ENCODE measurements at regions not wholly inside any gene's neighbourhood (a gene's known extent, or its start where the extent isn't known, plus 50 kb on each side); places are given as distances from the start of the nearest gene placed in this dataset.

DNA sequence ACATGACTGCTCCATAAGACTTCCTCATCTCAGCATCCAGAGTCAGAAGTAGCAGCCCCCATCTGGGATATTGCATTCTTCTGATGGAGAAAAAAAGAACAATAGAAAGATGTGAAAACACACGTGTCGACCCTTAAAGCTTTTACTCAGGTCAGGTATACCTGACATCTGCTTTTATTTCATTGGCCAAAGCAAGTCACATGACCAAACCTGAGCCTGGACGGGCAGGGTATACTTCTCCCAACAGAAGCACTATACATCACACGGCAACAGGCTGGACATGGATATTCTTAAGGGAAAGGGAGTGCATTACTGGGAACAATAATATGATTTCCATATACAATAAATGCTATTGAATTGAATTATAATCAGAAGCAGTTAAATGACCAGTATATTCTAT lies 243.3 kb downstream of the LMO4 start:
- no peak overlapping the region for H3K4me3 ChIP-seq

GRCh38 chr1:87572891-87573290 lies 244.2 kb downstream of the LMO4 start:
- no peaks in the 10 kb centered on the region for H3K9me3 ChIP-seq
- TF ChIP-seq, protein P1, sequence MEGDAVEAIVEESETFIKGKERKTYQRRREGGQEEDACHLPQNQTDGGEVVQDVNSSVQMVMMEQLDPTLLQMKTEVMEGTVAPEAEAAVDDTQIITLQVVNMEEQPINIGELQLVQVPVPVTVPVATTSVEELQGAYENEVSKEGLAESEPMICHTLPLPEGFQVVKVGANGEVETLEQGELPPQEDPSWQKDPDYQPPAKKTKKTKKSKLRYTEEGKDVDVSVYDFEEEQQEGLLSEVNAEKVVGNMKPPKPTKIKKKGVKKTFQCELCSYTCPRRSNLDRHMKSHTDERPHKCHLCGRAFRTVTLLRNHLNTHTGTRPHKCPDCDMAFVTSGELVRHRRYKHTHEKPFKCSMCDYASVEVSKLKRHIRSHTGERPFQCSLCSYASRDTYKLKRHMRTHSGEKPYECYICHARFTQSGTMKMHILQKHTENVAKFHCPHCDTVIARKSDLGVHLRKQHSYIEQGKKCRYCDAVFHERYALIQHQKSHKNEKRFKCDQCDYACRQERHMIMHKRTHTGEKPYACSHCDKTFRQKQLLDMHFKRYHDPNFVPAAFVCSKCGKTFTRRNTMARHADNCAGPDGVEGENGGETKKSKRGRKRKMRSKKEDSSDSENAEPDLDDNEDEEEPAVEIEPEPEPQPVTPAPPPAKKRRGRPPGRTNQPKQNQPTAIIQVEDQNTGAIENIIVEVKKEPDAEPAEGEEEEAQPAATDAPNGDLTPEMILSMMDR (IDR thresholded peaks at IDR 0.05) = no peak
- H3K27me3 ChIP-seq (ENCODE audit: low read depth) = no peaks in the 10 kb centered on the region
- intact Hi-C loops (cut with DNase I) = no loop called here
- H3K4me3 ChIP-seq = no peak overlapping the region
- DNase-seq = no peak
- no peak for ATAC-seq
- no peaks in the 10 kb centered on the region for H3K4me1 ChIP-seq
- no peaks in the 10 kb centered on the region for H3K36me3 ChIP-seq
- no peak overlapping the region for H3K27ac ChIP-seq

More for the DNA sequence above, 243.3 kb downstream of the LMO4 start:
- Histone ChIP-seq H3K27me3 (ENCODE audit: low read depth) (no peaks in the 10 kb centered on the region), H3K9me3 (no peaks in the 10 kb centered on the region), H3K27ac (no peak overlapping the region), H3K4me1 (no peaks in the 10 kb centered on the region), H3K36me3 (no peaks in the 10 kb centered on the region)
- TF ChIP-seq, protein P1 (IDR thresholded peaks at IDR 0.05) = no peak
- intact Hi-C loops (cut with DNase I) = no loop called here
- ATAC-seq (no peak), DNase-seq (no peak)

- TF ChIP-seq, protein P1 (IDR thresholded peaks at IDR 0.05) = no peak
- no peaks in the 10 kb centered on the region for H3K9me3 ChIP-seq
- DNase-seq (no peak), ATAC-seq (no peak)
- no peaks in the 10 kb centered on the region for H3K4me1 ChIP-seq
- no peaks in the 10 kb centered on the region for H3K27me3 ChIP-seq (ENCODE audit: low read depth)
- intact Hi-C loops (cut with DNase I) = no loop called here
- H3K4me3 ChIP-seq = no peak overlapping the region
- no peaks in the 10 kb centered on the region for H3K36me3 ChIP-seq
- no peak overlapping the region for H3K27ac ChIP-seq
Measured at GRCh38 chr1:87575528-87575927, 246.8 kb downstream of the LMO4 start.

- intact Hi-C loops (cut with DNase I) = no loop called here
- ATAC-seq = no peak
Measured at GRCh38 chr1:87578464-87578863, 249.8 kb downstream of the LMO4 start.

GRCh38 chr1:87583459-87583858 lies 254.8 kb downstream of the LMO4 start:
- no peak overlapping the region for H3K27ac ChIP-seq
- H3K27me3 ChIP-seq (ENCODE audit: low read depth) = no peaks in the 10 kb centered on the region
- TF ChIP-seq, protein P1 (IDR thresholded peaks at IDR 0.05) = no peak
- H3K36me3 ChIP-seq = no peaks in the 10 kb centered on the region
- no peak for DNase-seq
- H3K9me3 ChIP-seq = no peaks in the 10 kb centered on the region
- peaks cover 7% of the 10 kb centered on the region for H3K4me1 ChIP-seq
- no peak overlapping the region for H3K4me3 ChIP-seq
- no peak for ATAC-seq
- intact Hi-C loops (cut with DNase I) = no loop called here

More at GRCh38 chr1:87578464-87578863, 249.8 kb downstream of the LMO4 start:
- Histone ChIP-seq H3K9me3 (no peaks in the 10 kb centered on the region), H3K4me1 (no peaks in the 10 kb centered on the region), H3K27me3 (ENCODE audit: low read depth) (no peaks in the 10 kb centered on the region), H3K27ac (no peak overlapping the region), H3K36me3 (no peaks in the 10 kb centered on the region), H3K4me3 (no peak overlapping the region)
- DNase-seq = no peak
- TF ChIP-seq, protein P1 (IDR thresholded peaks at IDR 0.05) = no peak

DNA sequence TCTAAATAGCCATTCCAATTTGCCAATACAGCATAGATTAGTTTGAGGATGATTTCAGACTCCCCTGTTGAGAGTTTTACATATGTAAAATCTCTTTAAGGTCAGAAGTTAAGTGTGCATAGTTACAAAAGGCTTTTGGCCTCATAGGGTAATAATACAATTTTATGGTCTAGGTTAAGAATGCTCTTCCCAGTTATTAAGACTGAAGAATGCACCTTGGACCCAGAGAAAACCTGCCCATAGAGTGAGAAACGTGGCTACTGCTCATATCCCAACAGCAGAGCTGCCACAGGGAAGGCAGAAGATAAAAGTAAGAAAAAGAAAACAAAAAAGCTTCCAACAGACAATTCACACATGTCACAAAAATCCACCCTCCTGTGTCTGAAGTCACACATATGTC lies 255.9 kb downstream of the LMO4 start:
- Histone ChIP-seq H3K4me3 (no peak overlapping the region), H3K27ac (no peak overlapping the region), H3K4me1 (peaks cover 7% of the 10 kb centered on the region), H3K36me3 (no peaks in the 10 kb centered on the region), H3K9me3 (no peaks in the 10 kb centered on the region), H3K27me3 (ENCODE audit: low read depth) (no peaks in the 10 kb centered on the region)
- intact Hi-C loops (cut with DNase I) = no loop called here
- no peak for DNase-seq
- no peak for ATAC-seq
- TF ChIP-seq, protein P1 (IDR thresholded peaks at IDR 0.05) = no peak
